Panc1 (cell line): ENCODE measurements at regions not wholly inside any gene's neighbourhood (a gene's known extent, or its start where the extent isn't known, plus 50 kb on each side); places are given as distances from the start of the nearest gene placed in this dataset.

Experiments used
- POLR2AphosphoS5 ChIP-seq: IDR thresholded peaks from 2 replicates; pipeline ENCODE4 v1.6.1; 2012; ENCODE audit warnings: mild to moderate bottlenecking, low read depth, low read length, moderate library complexity
- SIN3A ChIP-seq: IDR thresholded peaks from 2 replicates; pipeline ENCODE4 v1.6.1; 2012; ENCODE audit warnings: low read depth, mild to moderate bottlenecking, low read length, moderate library complexity, borderline replicate concordance; ENCODE audit not compliant: insufficient read depth
- TF ChIP-seq, protein P1 (sequence below): fragments of 450-650 bp; IDR thresholded peaks from 2 replicates; pipeline ENCODE4 v1.5.1; 2017; ENCODE audit warnings: mild to moderate bottlenecking
- TF ChIP-seq, protein P2 (sequence below), 2 experiments: IDR thresholded peaks; 2 replicates each; pipeline ENCODE4 v1.6.1; 2011 to 2012; ENCODE audit warnings: low read depth in 2 of 2, control low read depth in 1 of 2, low read length in 1 of 2, mild to moderate bottlenecking in 1 of 2, moderate library complexity in 1 of 2; ENCODE audit not compliant: insufficient read depth in 1 of 2

GRCh38 chr5:12716664-12717063 lies 812.4 kb upstream of the CTNND2 start:
- TF ChIP-seq, protein P1, sequence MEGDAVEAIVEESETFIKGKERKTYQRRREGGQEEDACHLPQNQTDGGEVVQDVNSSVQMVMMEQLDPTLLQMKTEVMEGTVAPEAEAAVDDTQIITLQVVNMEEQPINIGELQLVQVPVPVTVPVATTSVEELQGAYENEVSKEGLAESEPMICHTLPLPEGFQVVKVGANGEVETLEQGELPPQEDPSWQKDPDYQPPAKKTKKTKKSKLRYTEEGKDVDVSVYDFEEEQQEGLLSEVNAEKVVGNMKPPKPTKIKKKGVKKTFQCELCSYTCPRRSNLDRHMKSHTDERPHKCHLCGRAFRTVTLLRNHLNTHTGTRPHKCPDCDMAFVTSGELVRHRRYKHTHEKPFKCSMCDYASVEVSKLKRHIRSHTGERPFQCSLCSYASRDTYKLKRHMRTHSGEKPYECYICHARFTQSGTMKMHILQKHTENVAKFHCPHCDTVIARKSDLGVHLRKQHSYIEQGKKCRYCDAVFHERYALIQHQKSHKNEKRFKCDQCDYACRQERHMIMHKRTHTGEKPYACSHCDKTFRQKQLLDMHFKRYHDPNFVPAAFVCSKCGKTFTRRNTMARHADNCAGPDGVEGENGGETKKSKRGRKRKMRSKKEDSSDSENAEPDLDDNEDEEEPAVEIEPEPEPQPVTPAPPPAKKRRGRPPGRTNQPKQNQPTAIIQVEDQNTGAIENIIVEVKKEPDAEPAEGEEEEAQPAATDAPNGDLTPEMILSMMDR: no peak
- TF ChIP-seq, protein P2, sequence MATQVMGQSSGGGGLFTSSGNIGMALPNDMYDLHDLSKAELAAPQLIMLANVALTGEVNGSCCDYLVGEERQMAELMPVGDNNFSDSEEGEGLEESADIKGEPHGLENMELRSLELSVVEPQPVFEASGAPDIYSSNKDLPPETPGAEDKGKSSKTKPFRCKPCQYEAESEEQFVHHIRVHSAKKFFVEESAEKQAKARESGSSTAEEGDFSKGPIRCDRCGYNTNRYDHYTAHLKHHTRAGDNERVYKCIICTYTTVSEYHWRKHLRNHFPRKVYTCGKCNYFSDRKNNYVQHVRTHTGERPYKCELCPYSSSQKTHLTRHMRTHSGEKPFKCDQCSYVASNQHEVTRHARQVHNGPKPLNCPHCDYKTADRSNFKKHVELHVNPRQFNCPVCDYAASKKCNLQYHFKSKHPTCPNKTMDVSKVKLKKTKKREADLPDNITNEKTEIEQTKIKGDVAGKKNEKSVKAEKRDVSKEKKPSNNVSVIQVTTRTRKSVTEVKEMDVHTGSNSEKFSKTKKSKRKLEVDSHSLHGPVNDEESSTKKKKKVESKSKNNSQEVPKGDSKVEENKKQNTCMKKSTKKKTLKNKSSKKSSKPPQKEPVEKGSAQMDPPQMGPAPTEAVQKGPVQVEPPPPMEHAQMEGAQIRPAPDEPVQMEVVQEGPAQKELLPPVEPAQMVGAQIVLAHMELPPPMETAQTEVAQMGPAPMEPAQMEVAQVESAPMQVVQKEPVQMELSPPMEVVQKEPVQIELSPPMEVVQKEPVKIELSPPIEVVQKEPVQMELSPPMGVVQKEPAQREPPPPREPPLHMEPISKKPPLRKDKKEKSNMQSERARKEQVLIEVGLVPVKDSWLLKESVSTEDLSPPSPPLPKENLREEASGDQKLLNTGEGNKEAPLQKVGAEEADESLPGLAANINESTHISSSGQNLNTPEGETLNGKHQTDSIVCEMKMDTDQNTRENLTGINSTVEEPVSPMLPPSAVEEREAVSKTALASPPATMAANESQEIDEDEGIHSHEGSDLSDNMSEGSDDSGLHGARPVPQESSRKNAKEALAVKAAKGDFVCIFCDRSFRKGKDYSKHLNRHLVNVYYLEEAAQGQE (IDR thresholded peaks at IDR 0.05; ENCODE audit: insufficient read depth in 1 of 2, low read depth in 2 of 2, low read length in 1 of 2): no peak
- TF ChIP-seq SIN3A: no peak
- no peak for TF ChIP-seq POLR2AphosphoS5
